Vagina (tissue), 2 donors: ENCODE measurements at regions not wholly inside any gene's neighbourhood (a gene's known extent, or its start where the extent isn't known, plus 50 kb on each side); places are given as distances from the start of the nearest gene placed in this dataset.

ENCODE experiments used
- POLR2A ChIP-seq, 2 donors: fragments of 450-650 bp; IDR thresholded peaks; one replicate each; pipeline ENCODE4 v1.6.1; 2017; ENCODE audit warnings: antibody characterized with exemption in 2 of 2, mild to moderate bottlenecking in 2 of 2, moderate library complexity in 2 of 2
- POLR2AphosphoS5 ChIP-seq, 2 donors: sonication (generic); formaldehyde crosslinking; IDR thresholded peaks; one replicate each; pipeline ENCODE4 v1.9.0; 2017; ENCODE audit warnings: antibody characterized with exemption in 2 of 2, mild to moderate bottlenecking in 2 of 2, low read depth in 1 of 2; ENCODE audit not compliant: insufficient read depth in 1 of 2
- TF ChIP-seq, protein P1 (sequence below), 3 experiments: fragments of 450-650 bp in 2 of 3; fragments of 200-600 bp in 1 of 3; sonication (generic) in 1 of 3; IDR thresholded peaks; one replicate each; pipeline ENCODE4 v1.5.1; 2017 to 2019; ENCODE audit warnings: antibody characterized with exemption in 3 of 3, mild to moderate bottlenecking in 2 of 3, moderate library complexity in 2 of 3

DNA sequence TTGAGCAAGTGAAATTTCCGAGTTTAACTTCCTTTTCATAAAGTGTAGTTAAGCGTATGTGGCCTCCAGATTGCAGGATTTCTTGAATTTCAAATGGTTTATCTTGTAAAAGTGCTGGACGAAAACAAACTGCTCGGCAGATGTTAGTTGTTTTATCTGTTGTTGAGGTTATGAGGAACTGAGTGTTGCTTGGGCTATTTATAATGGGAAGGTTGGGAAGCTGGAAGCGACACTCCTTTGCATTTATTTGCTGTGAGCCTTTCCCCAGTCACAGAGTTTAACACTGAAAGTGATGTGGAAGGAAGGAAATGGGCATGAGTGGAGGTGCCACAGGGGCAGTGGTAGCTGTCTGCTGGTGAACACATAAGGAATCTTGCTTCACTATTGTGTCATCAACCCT, 284.9 kb downstream of the PCDH7 start:
- TF ChIP-seq, protein P1, sequence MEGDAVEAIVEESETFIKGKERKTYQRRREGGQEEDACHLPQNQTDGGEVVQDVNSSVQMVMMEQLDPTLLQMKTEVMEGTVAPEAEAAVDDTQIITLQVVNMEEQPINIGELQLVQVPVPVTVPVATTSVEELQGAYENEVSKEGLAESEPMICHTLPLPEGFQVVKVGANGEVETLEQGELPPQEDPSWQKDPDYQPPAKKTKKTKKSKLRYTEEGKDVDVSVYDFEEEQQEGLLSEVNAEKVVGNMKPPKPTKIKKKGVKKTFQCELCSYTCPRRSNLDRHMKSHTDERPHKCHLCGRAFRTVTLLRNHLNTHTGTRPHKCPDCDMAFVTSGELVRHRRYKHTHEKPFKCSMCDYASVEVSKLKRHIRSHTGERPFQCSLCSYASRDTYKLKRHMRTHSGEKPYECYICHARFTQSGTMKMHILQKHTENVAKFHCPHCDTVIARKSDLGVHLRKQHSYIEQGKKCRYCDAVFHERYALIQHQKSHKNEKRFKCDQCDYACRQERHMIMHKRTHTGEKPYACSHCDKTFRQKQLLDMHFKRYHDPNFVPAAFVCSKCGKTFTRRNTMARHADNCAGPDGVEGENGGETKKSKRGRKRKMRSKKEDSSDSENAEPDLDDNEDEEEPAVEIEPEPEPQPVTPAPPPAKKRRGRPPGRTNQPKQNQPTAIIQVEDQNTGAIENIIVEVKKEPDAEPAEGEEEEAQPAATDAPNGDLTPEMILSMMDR (IDR thresholded peaks at IDR 0.05) = no peak
- no peak for TF ChIP-seq POLR2A (IDR thresholded peaks at IDR 0.05)
- TF ChIP-seq POLR2AphosphoS5 (IDR thresholded peaks at IDR 0.05; ENCODE audit: insufficient read depth in 1 of 2, low read depth in 1 of 2) = no peak
